CD4-positive, alpha-beta T cell treated with Interleukin-1 beta for 1 hour (primary cell): ENCODE measurements at regions not wholly inside any gene's neighbourhood (a gene's known extent, or its start where the extent isn't known, plus 50 kb on each side); places are given as distances from the start of the nearest gene placed in this dataset.

Experiments
- DNase-seq, 2 donors: peaks; one replicate each; pipeline ENCODE4 v3.0.0-alpha.2; 2020 to 2022

- DNase-seq: no peak
These were observed 312.7 kb upstream of the SP8 start for GRCh38 chr7:21099432-21099831.

DNA sequence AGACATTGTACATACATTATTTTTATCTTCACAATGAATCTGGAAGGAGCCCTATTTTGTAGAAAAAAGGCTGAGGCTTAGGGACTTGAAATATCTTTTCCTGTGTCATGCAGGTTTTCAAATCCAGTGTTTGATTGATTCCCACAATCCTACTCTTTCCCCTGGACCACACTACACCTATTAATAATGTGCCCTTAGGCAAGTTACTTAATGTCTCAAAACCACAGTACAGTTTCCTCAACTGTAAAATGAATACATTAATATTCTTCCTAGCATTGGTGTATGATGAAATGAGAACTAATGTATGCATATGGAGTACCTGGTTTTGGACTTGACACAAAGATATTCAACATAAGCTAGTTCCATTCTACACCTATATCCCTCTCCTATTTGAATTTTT is 313.3 kb upstream of the SP8 start:
- no peak for DNase-seq

GRCh38 chr7:21101541-21101940 is 314.9 kb upstream of the SP8 start:
- DNase-seq: no peak

GRCh38 chr7:21103426-21104123 is 316.9 kb upstream of the SP8 start:
- DNase-seq: no peak

GRCh38 chr7:21104124-21104500 is 317.4 kb upstream of the SP8 start:
- DNase-seq: no peak

DNA sequence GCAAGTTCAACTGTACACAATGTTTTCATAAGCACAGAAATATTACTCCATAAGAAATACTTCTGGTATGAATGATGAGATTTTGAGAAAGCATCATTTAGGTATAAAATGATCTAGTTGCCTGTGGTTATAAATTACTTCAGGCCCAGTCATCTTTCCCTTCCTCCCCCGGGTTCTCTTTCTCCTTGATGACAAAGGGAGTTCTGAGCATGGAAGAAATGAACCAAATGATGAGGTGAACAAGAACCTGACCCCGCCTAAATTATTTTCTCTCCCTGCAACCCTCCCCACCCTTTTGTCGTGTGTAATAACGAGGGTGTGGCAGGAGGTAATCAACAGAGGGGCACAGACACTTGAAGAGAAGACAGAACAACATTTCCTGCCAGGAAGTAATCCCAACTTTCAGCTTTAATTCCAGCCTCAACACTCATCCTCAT is 319.6 kb upstream of the SP8 start:
- DNase-seq: no peak

DNA sequence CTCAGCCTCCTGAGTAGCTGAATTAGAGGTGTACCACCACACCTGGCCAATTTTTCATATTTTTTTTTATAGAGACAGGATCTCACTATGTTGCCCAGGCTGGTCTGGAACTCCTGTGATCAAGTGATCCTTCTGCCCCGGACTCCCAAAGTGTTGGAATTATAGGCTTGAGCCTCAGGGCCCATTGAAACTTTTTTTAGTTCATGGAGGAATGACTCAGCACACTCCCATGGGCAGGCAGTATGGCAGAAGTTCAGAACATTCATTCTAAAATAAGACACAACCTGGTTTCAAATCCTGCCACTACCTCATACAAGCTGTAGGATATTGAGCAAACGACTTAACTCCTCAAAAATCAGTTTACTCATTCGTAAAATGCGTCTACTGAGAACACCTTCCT is 320.4 kb upstream of the SP8 start:
- no peak for DNase-seq

DNA sequence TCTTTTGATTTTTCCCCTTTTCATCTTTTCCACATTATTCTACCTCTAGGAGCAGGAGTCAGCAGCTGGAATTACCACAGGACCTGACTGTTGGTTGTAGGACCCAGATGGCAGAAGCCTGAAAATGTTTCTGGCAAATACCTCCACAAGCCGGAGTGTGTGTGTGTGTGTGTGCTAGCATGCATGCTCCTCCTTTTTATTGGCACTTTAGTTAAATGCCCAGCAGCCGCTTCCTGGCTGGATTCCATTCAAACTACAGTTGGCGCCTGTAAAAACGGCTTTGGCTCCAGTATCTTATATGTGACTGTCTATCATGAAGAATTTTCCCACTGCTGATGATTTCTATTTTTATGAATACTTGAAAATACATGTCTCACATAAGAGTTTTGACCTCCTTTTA is 319.7 kb upstream of the SP4 start:
- DNase-seq: no peak

DNA sequence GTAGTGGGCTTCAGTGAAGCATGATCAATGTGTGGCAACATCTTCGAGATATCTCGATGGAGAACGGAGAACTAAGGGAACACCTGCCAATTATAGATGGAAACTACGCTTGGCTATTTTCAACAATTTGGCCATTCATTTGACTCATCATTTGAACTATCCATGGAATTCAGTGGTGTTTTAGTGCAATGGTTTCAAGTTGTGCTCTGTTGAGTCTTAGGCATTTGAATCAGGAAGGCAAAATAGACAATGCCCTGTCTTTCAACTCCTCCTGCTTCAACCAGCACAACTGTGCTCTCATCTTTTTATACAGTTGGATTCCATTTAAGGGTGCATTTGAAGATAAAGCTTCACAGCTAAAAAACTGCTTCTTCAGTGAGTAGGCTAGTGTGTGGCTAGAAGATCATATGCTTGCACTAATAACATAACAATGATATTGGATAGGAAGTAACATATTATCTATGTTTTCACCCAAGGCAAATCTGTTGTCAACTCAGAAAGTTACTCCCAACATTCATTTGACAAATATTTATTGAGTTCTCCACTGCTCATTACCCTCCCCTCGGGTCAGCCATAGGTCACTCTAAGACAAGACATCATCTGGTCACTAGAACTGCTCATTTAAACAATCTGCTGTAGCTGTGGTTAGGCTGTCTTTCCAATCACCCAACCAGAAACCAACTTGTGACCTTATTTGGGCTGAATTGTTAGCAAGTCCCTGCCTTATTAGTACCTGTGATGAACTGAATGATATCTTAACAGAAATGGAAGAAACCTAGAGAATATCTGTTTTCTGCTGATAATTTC is 314.1 kb upstream of the SP4 start:
- no peak for DNase-seq

- no peak for DNase-seq
These were observed 304.3 kb upstream of the SP4 start for GRCh38 chr7:21123586-21123985.

DNA sequence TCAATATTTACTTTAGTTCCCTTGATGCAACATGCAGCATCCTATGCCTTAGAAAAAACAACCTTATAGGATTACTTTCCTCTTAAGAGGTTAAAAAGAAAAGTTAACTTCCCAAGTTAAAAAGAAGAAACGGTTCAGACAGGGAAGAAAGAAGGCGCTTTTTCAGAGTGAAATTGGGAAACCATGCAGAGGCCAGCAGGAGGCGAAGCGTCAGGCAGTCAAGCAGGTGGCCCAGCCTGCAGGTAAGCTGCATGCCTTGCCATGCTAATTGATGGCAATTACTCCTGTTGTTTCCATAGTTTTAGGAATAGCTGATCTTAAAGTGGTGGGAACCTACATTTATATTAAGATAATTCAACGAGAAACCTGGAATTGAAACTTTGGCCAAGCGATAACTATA is 302.6 kb upstream of the SP4 start:
- no peak for DNase-seq

DNA sequence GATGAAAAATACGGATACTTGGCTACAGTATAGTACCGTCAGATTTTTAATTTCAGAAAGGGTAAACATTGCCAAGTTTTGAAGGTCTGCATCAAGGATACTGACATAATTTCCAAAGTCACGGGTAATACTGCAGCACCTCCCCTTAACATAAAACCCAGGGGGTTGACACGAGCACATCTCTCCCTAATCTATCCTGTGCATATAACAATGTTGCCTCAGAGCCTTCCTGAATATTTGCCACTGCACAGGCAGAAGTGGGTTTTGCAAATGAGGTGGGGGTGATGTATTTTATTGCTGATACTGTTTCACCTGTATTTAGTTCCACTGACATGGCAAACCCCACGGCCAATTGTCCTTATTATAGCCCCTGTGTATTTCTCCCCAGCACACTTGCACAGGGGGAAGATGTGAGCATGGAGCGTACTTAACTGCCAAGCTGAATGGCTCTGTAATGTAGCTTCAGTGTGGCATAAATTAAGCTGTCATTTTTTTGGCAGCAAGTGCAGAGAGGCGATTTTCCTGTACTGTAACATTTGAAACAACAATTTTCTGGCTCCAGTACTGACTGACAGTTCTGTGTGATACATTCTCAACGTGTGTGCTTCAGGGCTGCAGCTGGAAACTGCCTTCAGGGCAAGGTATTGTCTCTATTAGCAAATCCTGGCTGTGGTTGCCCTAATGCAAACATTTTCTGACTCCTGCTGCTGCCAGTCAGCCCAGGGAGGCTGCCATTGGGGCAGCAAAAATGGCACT is 299.6 kb upstream of the SP4 start:
- no peak for DNase-seq

DNA sequence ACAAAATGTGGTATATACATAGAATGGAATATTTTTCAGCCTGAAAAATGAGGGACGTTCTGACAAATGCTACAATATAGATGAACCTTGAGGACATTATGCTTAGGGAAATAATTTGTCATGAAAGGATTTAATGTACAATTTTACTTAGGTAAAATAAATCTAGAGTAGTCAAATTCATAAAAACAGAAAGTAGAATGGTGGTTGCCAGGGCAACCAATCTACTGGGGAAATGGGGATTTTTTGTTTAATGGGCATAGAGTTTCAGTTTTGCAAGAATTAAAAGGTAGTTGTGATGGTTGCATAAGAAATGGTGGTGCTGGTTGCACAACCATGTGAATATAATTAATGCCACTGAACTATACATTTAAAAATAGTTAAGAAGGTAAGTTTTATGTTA is 296.0 kb upstream of the SP4 start:
- no peak for DNase-seq

GRCh38 chr7:21134631-21135030 is 293.3 kb upstream of the SP4 start:
- no peak for DNase-seq

- DNase-seq: no peak
These were observed 292.4 kb upstream of the SP4 start for GRCh38 chr7:21135437-21135836.

- DNase-seq: no peak
These were observed 290.2 kb upstream of the SP4 start for GRCh38 chr7:21137640-21138039.

DNA sequence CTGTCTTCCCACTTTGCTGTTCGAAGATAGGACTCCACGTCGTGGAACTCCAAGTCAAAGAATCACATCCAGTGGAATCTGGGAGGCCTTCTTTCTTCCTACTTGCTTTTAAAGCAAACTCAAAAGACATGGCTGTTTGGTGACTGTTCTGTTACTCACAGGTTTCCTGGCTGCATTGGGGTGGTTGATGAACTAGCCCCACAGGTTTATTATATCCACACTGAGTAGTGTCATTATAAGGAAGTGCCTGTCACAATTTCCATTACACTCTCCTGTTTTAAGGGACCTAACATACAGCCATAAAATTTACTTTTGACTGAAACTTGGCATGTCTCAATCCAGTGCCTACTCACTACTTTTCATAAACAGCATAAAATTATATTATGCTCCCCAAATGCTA is 287.3 kb upstream of the SP4 start:
- no peak for DNase-seq

DNA sequence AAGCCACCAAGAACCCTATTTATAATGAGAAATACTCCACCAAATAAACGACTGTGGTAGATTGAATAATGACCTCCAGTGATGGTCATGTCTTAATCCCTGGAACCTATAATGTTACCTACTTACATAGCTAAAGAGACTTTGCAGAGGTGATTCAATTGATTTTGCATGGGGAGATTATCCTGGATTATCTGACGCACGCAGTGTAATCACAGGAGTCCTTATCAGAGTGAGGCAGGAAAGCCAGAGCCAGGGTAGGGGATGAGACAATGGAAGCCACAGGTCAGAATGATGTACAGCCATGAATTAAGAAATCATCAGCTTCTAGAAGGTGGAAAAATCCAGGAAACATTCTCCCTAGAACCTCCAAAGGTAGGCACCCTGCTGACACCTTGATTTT is 286.4 kb upstream of the SP4 start:
- no peak for DNase-seq

DNA sequence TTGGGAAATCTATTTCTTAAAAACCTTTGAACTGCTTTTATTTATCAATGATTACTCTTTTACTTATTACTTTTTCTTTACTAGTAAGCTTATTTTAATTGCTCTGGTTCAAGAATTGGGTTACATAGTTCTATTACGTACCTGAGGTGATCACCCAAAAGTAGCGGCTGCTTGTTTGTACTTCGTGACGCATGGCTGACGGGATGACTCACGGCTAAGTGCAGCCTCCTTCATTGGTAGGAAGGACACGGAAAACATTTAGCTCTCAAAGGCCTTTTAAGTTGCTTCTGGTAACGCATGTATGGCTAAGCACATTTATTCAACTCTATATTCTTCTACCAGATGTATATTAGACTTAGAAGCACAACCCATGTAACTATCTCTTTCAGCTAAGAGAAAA is 285.8 kb upstream of the SP4 start:
- no peak for DNase-seq

DNA sequence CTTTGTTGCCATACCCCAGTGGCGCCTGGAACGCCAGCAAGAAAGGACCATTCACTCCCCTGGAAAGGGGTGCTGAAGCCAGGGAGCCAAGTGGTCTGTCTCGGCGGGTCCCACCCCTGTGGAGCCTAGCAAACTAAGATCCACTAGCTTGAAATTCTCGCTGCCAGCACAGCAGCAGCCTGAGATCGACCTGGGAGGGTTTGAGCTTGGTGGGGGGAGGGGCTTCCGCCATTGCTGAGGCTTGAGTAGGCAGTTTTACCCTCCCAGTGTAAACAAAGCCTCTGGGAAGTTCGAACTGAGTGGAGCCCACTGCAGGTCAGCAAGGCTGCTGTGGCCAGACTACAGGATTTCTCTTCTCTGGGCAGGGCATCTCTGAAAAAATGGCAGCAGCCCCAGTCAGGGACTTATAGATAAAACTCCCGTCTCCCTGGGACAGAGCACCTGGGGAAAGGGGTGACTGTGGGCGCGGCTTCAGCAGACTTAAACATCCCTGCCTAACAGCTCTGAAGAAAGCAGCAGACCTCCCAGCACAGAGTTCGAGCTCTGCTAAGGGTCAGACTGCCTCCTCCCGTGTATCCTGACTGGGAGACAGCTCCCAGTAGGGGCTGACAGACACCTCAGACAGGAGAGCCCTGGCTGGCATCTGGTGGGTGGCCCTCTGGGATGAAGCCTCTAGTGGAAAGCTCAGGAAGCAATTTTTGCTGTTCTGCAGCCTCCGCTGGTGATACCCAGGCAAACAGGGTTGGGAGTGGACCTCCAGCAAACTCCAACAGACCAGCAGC is 281.1 kb upstream of the SP4 start:
- no peak for DNase-seq

DNA sequence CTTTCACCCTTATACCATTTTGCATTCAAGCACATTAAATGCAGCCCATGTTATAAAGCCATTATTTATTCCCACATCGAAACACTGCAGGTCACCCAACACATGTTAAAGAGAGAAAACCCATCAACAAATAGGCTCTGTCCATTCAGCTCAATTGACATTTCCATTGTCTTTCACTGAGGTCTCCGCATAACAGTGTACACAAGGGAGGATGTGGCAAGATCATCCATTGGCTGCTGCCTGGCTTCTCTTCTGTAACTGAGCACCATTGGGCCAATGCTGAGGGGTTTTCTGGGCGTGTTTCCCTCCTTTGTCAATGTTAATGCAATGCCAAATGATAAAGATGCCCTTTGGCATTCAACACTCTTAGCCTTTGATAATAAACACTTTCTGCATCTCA is 278.1 kb upstream of the SP4 start:
- no peak for DNase-seq

DNA sequence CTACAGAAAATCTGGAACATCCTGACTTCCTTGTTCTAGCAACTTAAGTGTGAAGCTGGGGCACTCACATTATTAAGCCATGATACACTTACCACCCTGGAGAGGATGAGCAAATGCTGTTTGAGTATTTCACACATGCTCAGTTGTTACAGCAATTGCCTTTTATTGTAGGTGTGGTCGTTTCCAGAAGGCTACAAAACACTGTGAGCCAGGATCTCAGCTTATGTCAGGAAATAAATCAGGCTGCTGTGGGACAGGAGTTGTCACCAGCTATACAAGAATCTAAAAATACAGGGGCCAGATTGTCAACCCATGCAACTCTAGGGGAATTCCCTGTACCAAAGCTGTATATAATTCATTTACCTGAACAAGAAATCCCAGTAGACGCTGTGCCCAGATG is 273.3 kb upstream of the SP4 start:
- DNase-seq: no peak

GRCh38 chr7:21159506-21159905 is 268.4 kb upstream of the SP4 start:
- no peak for DNase-seq
